Progenitor cell of endocrine pancreas (in vitro differentiated cells): ENCODE measurements at regions not wholly inside any gene's neighbourhood (a gene's known extent, or its start where the extent isn't known, plus 50 kb on each side); places are given as distances from the start of the nearest gene placed in this dataset.

Experiments used
- DNase-seq: peaks from one replicate; pipeline ENCODE4 v3.0.0; 2021; ENCODE audit warnings: low spot score; ENCODE audit not compliant: unreplicated experiment
- H3K27ac Mint-ChIP-seq: 2 replicates; pipeline ENCODE4 v1.8.0; 2021; ENCODE audit warnings: mild to moderate bottlenecking, moderate library complexity, mixed read lengths
- H3K27me3 Mint-ChIP-seq: 2 replicates; pipeline ENCODE4 v1.8.0; 2021; ENCODE audit warnings: mixed read lengths
- H3K36me3 Mint-ChIP-seq: 2 replicates; pipeline ENCODE4 v1.8.0; 2022; ENCODE audit warnings: mixed read lengths; ENCODE audit not compliant: insufficient read depth
- H3K4me1 Mint-ChIP-seq: 2 replicates; pipeline ENCODE4 v1.8.0; 2021; ENCODE audit warnings: low read depth, mixed read lengths
- H3K4me3 Mint-ChIP-seq: 2 replicates; pipeline ENCODE4 v1.8.0; 2021; ENCODE audit warnings: low read depth, mild to moderate bottlenecking, moderate library complexity, mixed read lengths
- H3K9me3 Mint-ChIP-seq: 2 replicates; pipeline ENCODE4 v1.8.0; 2021; ENCODE audit warnings: low read depth, mixed read lengths
- TF ChIP-seq, protein P1 (sequence below): fragments of 200-600 bp; sonication (generic); IDR thresholded peaks from one replicate; pipeline ENCODE4 v1.5.0; 2021; ENCODE audit warnings: antibody characterized with exemption, mild to moderate bottlenecking; ENCODE audit not compliant: unreplicated experiment

DNA sequence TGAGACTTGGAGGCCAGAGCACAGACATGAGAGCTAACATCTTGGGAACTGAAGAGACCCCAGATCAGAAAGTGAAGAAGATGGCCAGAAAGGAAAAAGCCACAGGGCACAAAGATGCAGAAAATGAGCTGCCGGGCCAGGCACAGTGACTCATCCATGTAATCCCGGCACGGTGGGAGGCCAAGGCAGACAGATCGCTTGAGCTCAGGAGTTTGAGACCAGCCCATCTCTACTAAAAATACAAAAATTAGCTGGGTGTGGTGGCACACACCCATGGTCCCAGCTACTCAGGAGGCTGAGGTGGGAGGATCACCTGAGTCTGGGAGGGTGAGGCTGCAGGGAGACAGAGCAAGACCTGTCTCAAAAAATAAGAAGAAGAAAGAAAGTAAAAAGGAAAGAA lies 81.4 kb upstream of the MGMT start:
- no peak for DNase-seq
- no peak overlapping the region for H3K4me3 Mint-ChIP-seq
- H3K27ac Mint-ChIP-seq, result no peak overlapping the region
- H3K9me3 Mint-ChIP-seq, result no peaks in the 10 kb centered on the region
- H3K27me3 Mint-ChIP-seq, result peaks cover 22% of the 10 kb centered on the region
- no peaks in the 10 kb centered on the region for H3K36me3 Mint-ChIP-seq
- TF ChIP-seq, protein P1, sequence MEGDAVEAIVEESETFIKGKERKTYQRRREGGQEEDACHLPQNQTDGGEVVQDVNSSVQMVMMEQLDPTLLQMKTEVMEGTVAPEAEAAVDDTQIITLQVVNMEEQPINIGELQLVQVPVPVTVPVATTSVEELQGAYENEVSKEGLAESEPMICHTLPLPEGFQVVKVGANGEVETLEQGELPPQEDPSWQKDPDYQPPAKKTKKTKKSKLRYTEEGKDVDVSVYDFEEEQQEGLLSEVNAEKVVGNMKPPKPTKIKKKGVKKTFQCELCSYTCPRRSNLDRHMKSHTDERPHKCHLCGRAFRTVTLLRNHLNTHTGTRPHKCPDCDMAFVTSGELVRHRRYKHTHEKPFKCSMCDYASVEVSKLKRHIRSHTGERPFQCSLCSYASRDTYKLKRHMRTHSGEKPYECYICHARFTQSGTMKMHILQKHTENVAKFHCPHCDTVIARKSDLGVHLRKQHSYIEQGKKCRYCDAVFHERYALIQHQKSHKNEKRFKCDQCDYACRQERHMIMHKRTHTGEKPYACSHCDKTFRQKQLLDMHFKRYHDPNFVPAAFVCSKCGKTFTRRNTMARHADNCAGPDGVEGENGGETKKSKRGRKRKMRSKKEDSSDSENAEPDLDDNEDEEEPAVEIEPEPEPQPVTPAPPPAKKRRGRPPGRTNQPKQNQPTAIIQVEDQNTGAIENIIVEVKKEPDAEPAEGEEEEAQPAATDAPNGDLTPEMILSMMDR, result no peak
- no peaks in the 10 kb centered on the region for H3K4me1 Mint-ChIP-seq

DNA sequence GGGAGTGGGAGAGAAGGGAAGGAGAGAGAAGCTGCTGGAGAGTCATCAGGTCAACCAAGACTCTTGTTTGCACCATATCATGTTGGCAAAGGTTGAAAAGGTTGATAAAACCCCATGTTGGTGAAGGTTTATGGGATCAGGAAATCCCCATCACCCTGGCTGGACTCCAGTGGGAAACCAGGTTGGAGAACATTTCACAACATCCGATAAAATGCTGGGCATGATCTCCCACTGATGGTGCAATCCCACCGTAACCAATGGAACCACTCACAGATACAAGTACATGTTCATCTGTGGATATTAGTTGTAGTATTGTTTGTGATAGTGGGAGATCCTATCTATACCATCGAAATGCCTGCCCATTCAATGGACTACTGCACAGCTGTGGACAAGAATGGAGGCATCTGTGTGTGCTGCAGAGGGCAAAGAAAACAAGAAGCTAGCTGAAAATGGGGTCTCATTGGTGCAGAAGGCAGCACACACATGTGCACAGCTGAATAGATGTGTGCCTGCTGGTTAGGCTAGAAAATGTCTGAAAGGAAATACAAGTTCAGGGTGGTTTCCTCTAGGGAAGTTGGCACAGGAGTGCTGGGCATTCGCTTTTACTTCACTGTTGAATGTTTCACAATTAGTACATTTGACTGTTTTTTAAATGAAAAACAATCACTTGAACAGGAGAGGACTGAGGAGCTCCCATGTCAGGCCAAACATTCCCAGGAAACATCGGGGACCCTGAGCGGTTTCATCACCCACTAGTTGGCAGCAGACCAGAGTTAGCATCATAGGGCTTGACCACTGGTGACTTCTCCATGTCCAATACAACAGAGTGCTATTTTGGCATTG lies 80.4 kb upstream of the MGMT start:
- H3K27ac Mint-ChIP-seq, result no peak overlapping the region
- H3K27me3 Mint-ChIP-seq, result peaks cover 22% of the 10 kb centered on the region
- TF ChIP-seq, protein P1, result no peak
- H3K4me1 Mint-ChIP-seq, result no peaks in the 10 kb centered on the region
- no peaks in the 10 kb centered on the region for H3K36me3 Mint-ChIP-seq
- no peaks in the 10 kb centered on the region for H3K9me3 Mint-ChIP-seq
- H3K4me3 Mint-ChIP-seq, result no peak overlapping the region
- no peak for DNase-seq

DNA sequence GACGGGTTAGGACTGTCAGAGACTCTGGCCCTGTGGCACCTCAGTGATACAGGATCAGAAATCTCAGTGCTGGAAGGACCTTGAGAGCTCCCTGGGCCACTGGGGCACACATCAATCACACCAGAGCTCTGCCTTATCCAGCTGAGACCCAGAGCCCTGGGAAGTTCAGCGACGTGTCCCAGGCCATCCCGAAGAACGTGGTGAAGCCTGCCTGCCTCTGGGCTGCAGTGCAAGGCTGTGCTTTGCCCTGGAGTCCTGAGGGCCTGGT lies 79.8 kb upstream of the MGMT start:
- no peak overlapping the region for H3K27ac Mint-ChIP-seq
- no peaks in the 10 kb centered on the region for H3K36me3 Mint-ChIP-seq
- H3K9me3 Mint-ChIP-seq, result no peaks in the 10 kb centered on the region
- H3K27me3 Mint-ChIP-seq, result peaks cover 25% of the 10 kb centered on the region
- no peak overlapping the region for H3K4me3 Mint-ChIP-seq
- no peaks in the 10 kb centered on the region for H3K4me1 Mint-ChIP-seq
- TF ChIP-seq, protein P1, result no peak
- no peak for DNase-seq

DNA sequence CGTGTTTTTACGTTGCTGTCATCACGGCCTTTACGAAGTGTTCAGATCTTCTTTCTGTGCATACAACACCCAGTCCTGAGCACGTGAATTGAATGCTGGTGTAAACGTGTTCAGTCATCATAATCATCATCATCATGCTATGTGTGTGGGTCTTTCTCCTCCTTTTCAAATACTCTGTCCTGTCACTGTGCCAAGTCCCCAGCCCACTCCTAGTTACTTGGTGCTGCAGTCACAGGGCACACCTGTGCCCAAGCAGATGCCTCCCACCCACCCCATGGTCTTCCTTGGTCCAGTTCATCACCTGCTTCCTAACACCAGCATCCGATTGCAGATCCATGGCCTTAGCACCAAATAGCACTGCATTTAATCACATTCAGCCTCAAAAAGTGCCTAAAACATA lies 78.6 kb upstream of the MGMT start:
- H3K27ac Mint-ChIP-seq, result no peak overlapping the region
- no peaks in the 10 kb centered on the region for H3K36me3 Mint-ChIP-seq
- peaks cover 31% of the 10 kb centered on the region for H3K27me3 Mint-ChIP-seq
- DNase-seq, result no peak
- H3K4me1 Mint-ChIP-seq, result no peaks in the 10 kb centered on the region
- TF ChIP-seq, protein P1, result no peak
- H3K4me3 Mint-ChIP-seq, result no peak overlapping the region
- no peaks in the 10 kb centered on the region for H3K9me3 Mint-ChIP-seq

DNA sequence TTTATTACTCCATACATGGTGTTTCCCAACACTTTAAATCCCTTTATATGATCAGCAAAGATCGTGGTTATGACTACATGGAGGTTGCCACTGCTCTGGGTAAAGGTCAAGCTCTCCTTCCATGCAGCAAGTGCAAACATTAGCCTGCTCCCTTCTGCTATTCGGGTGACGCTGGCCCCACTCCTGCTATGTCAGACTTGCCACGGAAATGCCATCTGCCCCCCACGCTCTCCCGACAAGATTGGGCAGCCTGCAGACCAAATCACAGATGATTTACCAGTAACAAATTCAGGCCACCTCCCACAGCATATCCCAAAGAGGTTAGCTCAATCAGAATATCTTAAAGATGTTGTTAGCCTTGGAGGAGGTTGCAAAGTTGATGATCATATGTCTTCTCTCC lies 77.8 kb upstream of the MGMT start:
- Mint-ChIP-seq H3K27ac (no peak overlapping the region), H3K27me3 (peaks cover 31% of the 10 kb centered on the region), H3K9me3 (no peaks in the 10 kb centered on the region), H3K36me3 (no peaks in the 10 kb centered on the region), H3K4me3 (no peak overlapping the region), H3K4me1 (no peaks in the 10 kb centered on the region)
- TF ChIP-seq, protein P1, result no peak
- no peak for DNase-seq
